A549 (cell line): ENCODE measurements at regions not wholly inside any gene's neighbourhood (a gene's known extent, or its start where the extent isn't known, plus 50 kb on each side); places are given as distances from the start of the nearest gene placed in this dataset.

ENCODE experiments used
- ATAC-seq, 2 experiments: fragments of 200-7000 bp in 1 of 2; fragments of >200 bp in 1 of 2; cut with Nextera tagmentation in 1 of 2; cut with Tn5 transposase in 1 of 2; 3 replicates each; pipeline versions ENCODE4 v1.8.0 to v1.9.1; 2018 to 2020; ENCODE audit warnings: mild to moderate bottlenecking in 1 of 2, moderate library complexity in 1 of 2
- CTCF ChIA-PET: fragments of 300-600 bp; sonication (Branson Sonifier 250); formaldehyde crosslinking; extraction: SDS; loops from one replicate; lab custom pipeline; 2021; ENCODE audit warnings: antibody characterized with exemption, inconsistent platforms; lab: Yijun Ruan, JAX
- POLR2A ChIA-PET: fragments of 350-600 bp; formaldehyde crosslinking; extraction: SDS; loops from one replicate; lab custom pipeline; 2021; ENCODE audit warnings: antibody characterized with exemption, inconsistent platforms; lab: Yijun Ruan, JAX
- DNase-seq, 2 experiments: peaks; one replicate each; pipeline versions ENCODE4 v3.0.0 to v3.0.0-alpha.2; 2011 to 2016; ENCODE audit warnings: low read depth in 1 of 2, low spot score in 1 of 2
- FAIRE-seq: peaks from 2 replicates; lab custom pipeline; 2011; peaks lifted over from hg19 to GRCh38; lab: Jason Lieb, UNC
- H3K27ac ChIP-seq, 2 experiments: fragments of >200 bp; sonication (Bioruptor Twin); formaldehyde crosslinking; 3 replicates each; pipeline ENCODE4 v1.5.1; 2016 to 2017
- H3K4me1 ChIP-seq: fragments of >200 bp; sonication (Bioruptor Twin); formaldehyde crosslinking; 3 replicates; pipeline ENCODE4 v1.6.1; 2016
- H3K4me2 ChIP-seq: fragments of >200 bp; sonication (Bioruptor Twin); formaldehyde crosslinking; 3 replicates; pipeline ENCODE4 v1.6.1; 2016
- H3K4me3 ChIP-seq: fragments of >200 bp; sonication (Bioruptor Twin); formaldehyde crosslinking; 3 replicates; pipeline ENCODE4 v1.5.1; 2016
- H3K9me3 ChIP-seq: fragments of >200 bp; sonication (Bioruptor Twin); formaldehyde crosslinking; 3 replicates; pipeline ENCODE4 v1.6.1; 2016
- CBX8 ChIP-seq: fragments of 200-600 bp; sonication (generic); IDR thresholded peaks from 2 replicates; pipeline ENCODE4 v1.6.1; 2016
- EHMT2 ChIP-seq: fragments of 200-600 bp; sonication (generic); IDR thresholded peaks from 2 replicates; pipeline ENCODE4 v1.6.1; 2016; ENCODE audit warnings: antibody characterized with exemption, low read depth, mild to moderate bottlenecking, moderate library complexity
- FOXS1 ChIP-seq: fragments of 250-450 bp; sonication (Bioruptor Pico); IDR thresholded peaks from 2 replicates; pipeline ENCODE4 v1.5.0; 2020; ENCODE audit warnings: mild to moderate bottlenecking, moderate library complexity
- GATA3 ChIP-seq: IDR thresholded peaks from 2 replicates; pipeline ENCODE4 v1.6.1; 2012; ENCODE audit warnings: borderline replicate concordance
- HDAC2 ChIP-seq: fragments of 200-600 bp; sonication (generic); IDR thresholded peaks from 2 replicates; pipeline ENCODE4 v1.6.1; 2016
- HOXB5 ChIP-seq: fragments of 250-450 bp; sonication (Bioruptor Pico); IDR thresholded peaks from 2 replicates; pipeline ENCODE4 v1.5.0; 2020; ENCODE audit warnings: mild to moderate bottlenecking, moderate library complexity
- NFE2L2 ChIP-seq: fragments of 150-350 bp; conservative IDR thresholded peaks from 2 replicates; pipeline ENCODE4 v1.6.1; 2014; ENCODE audit warnings: low read length
- NR3C1 ChIP-seq: fragments of >200 bp; sonication (Bioruptor Twin); formaldehyde crosslinking; IDR thresholded peaks from 3 replicates; pipeline ENCODE4 v1.6.1; 2017
- POLR2A ChIP-seq: IDR thresholded peaks from 2 replicates; pipeline ENCODE4 v1.6.1; 2012; ENCODE audit warnings: mild to moderate bottlenecking, low read length
- RAD21 ChIP-seq, 2 experiments: fragments of >200 bp in 1 of 2; sonication (Bioruptor Twin) in 1 of 2; formaldehyde crosslinking in 1 of 2; IDR thresholded peaks in 1 of 2; conservative IDR thresholded peaks in 1 of 2; 2 replicates in 1 of 2; 3 replicates in 1 of 2; pipeline ENCODE4 v1.6.1; 2012 to 2018; ENCODE audit warnings: inconsistent platforms in 1 of 2
- RFX5 ChIP-seq: fragments of 450-650 bp; IDR thresholded peaks from 2 replicates; pipeline ENCODE4 v1.7.1; 2014; ENCODE audit warnings: antibody characterized with exemption, mild to moderate bottlenecking, moderate library complexity
- SMC3 ChIP-seq: fragments of >200 bp; sonication (Bioruptor Twin); formaldehyde crosslinking; IDR thresholded peaks from 3 replicates; pipeline ENCODE4 v1.6.1; 2018; ENCODE audit warnings: inconsistent platforms
- SREBF2 ChIP-seq: fragments of 450-650 bp; IDR thresholded peaks from 2 replicates; pipeline ENCODE4 v1.6.1; 2014; ENCODE audit warnings: mild to moderate bottlenecking, moderate library complexity
- ZC3H11A ChIP-seq: fragments of 450-650 bp; IDR thresholded peaks from 2 replicates; pipeline ENCODE4 v1.6.1; 2014; ENCODE audit warnings: antibody characterized with exemption, mild to moderate bottlenecking
- ZNF302 ChIP-seq: fragments of 250-450 bp; sonication (Bioruptor Pico); IDR thresholded peaks from 2 replicates; pipeline ENCODE4 v1.9.0; 2021; ENCODE audit warnings: inconsistent platforms, mild to moderate bottlenecking, moderate library complexity
- WGBS: methylation state at CpG from one replicate; pipeline ENCODE4 v1.1.6; 2017; ENCODE audit errors: missing lambda C conversion rate; 5-methylcytosine and 5-hydroxymethylcytosine counted together
- TF ChIP-seq, protein P1 (sequence below): fragments of >200 bp; sonication (Bioruptor Twin); formaldehyde crosslinking; IDR thresholded peaks from 3 replicates; pipeline ENCODE4 v1.5.1; 2016
- TF ChIP-seq, protein P2 (sequence below): IDR thresholded peaks from 2 replicates; pipeline ENCODE4 v1.6.1; 2012
- TF ChIP-seq, protein P3 (sequence below): fragments of 200-600 bp; sonication (generic); IDR thresholded peaks from 2 replicates; pipeline ENCODE4 v1.6.1; 2016; ENCODE audit warnings: antibody characterized with exemption, mild to moderate bottlenecking, moderate library complexity

DNA sequence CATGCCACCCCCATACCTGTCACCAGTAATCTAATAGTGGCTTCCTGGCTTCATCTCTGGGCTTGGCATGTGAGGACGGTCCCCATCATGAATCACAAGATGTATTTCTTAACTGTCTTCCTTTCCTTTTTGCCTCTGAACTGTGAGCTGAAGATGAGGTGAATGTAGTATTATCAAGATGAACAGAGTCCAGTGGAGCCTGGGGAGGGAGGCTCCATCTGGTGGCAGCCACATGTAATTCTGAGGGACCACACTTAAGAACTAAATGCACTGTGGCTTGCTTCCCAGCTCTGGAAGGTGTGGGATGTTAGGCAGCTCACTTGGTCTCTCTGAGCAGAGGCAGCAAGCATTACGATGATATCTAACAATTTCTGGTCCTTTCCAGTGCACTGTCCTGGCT is 354.9 kb upstream of the ASIC2 start:
- CTCF ChIA-PET, result interaction anchor here (0.6 to 4.2 kb wide), 14 partner anchors 8 to 631 kb away, joined by 3 to 16 read pairs (median 3); partner anchors contain the start of gene ASIC2
- Histone ChIP-seq H3K9me3 (no peaks in the 10 kb centered on the region), H3K4me1 (no peaks in the 10 kb centered on the region), H3K4me3 (no peak overlapping the region), H3K4me2 (no peak overlapping the region), H3K27ac (no peak overlapping the region)
- ATAC-seq, result peak; percentile 84 to 85
- POLR2A ChIA-PET, result no interaction called here
- no peak for FAIRE-seq
- TF ChIP-seq NR3C1, result no peak
- peak in 1 of 2 experiments; percentile 52; a peak in 3 of 5 replicates for TF ChIP-seq RAD21 (conservative IDR thresholded peaks at IDR 0.05 in 1 of 2, IDR thresholded peaks at IDR 0.05 in 1 of 2)
- TF ChIP-seq, protein P1, sequence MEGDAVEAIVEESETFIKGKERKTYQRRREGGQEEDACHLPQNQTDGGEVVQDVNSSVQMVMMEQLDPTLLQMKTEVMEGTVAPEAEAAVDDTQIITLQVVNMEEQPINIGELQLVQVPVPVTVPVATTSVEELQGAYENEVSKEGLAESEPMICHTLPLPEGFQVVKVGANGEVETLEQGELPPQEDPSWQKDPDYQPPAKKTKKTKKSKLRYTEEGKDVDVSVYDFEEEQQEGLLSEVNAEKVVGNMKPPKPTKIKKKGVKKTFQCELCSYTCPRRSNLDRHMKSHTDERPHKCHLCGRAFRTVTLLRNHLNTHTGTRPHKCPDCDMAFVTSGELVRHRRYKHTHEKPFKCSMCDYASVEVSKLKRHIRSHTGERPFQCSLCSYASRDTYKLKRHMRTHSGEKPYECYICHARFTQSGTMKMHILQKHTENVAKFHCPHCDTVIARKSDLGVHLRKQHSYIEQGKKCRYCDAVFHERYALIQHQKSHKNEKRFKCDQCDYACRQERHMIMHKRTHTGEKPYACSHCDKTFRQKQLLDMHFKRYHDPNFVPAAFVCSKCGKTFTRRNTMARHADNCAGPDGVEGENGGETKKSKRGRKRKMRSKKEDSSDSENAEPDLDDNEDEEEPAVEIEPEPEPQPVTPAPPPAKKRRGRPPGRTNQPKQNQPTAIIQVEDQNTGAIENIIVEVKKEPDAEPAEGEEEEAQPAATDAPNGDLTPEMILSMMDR, result peak; percentile 50
- no peak for TF ChIP-seq ZC3H11A
- peak; percentile 43; the same call in 2 of the 3 replicates for TF ChIP-seq SMC3
- no peak for TF ChIP-seq FOXS1 (CRISPR knock-in tag)
- TF ChIP-seq, all 56 proteins: peak for 3
- peak; percentile 20 to 44 for DNase-seq
- 2% methylated on average over 2 of the region's 2 CpGs for WGBS

DNA sequence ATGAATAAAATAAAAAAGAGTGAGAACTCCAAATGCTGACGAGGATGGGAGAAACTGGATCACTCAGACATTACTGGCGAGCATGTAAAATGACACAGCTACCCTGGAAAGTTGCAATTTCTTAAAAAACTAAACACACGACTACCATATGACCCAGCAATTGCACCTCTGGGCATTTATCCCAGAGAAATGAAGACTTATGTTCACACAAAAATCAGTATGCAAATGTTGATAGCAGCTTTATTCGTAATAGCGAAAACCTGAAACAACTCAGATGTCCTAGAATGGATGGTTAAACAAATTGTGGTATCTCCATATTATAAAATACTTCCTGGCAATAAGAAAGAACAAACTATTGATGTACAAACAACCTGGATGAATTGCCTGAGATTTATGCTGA is 357.2 kb upstream of the ASIC2 start:
- DNase-seq (no peak), FAIRE-seq (no peak), ATAC-seq (no peak)
- Histone ChIP-seq H3K27ac (no peak overlapping the region), H3K4me3 (no peak overlapping the region), H3K4me2 (no peak overlapping the region), H3K4me1 (no peaks in the 10 kb centered on the region), H3K9me3 (no peaks in the 10 kb centered on the region)
- 36% methylated on average over 5 of the region's 5 CpGs for WGBS
- no peak for TF ChIP-seq SMC3
- no peak for TF ChIP-seq HOXB5 (CRISPR knock-in tag)
- TF ChIP-seq POLR2A, result no peak
- no peak for TF ChIP-seq ZNF302
- ChIA-PET POLR2A (no interaction called here), CTCF (interaction anchor here (1.4 to 4.2 kb wide), 2 partner anchors 11 to 25 kb away, joined by 11 to 16 read pairs; no protein-coding TSS in a partner anchor)

DNA sequence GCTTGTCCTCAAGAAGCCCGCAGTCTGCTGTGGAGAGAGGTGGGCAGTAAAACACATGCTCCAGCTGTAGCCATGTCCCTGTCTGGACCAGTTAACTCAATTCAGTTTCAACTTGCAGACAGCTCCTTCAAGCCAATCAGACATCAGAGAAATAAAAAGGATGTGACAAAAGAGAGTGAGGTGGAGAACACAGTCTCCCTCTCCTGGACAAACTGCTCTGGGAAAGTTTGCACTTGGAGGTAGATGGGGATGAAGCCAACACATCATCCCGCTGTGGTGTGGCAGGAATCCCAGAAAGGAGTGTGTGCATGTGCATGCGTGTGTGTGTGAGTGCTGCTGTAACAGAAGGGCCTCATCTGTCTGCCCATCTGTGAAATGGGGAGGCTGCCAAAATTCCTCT is 358.6 kb upstream of the ASIC2 start:
- ATAC-seq, result peak; percentile 68 to 84; a peak in 4 of 6 replicates
- H3K4me1 ChIP-seq, result no peaks in the 10 kb centered on the region
- TF ChIP-seq NFE2L2, result no peak
- TF ChIP-seq, protein P1, result peak; percentile 22; the same call in 2 of the 3 replicates
- TF ChIP-seq RAD21 (conservative IDR thresholded peaks at IDR 0.05 in 1 of 2, IDR thresholded peaks at IDR 0.05 in 1 of 2), result peak in 1 of 2 experiments; percentile 41; a peak in 2 of 5 replicates
- POLR2A ChIA-PET, result no interaction called here
- DNase-seq, result peak; percentile 13 to 36
- no peak for FAIRE-seq
- CTCF ChIA-PET, result interaction anchor here (0.9 to 1.9 kb wide), 7 partner anchors 10 to 131 kb away, joined by 3 to 11 read pairs (median 4); no protein-coding TSS in a partner anchor
- no peak overlapping the region for H3K27ac ChIP-seq
- H3K4me3 ChIP-seq, result no peak overlapping the region
- H3K4me2 ChIP-seq, result no peak overlapping the region
- 10% methylated on average over 3 of the region's 3 CpGs for WGBS
- no peaks in the 10 kb centered on the region for H3K9me3 ChIP-seq

DNA sequence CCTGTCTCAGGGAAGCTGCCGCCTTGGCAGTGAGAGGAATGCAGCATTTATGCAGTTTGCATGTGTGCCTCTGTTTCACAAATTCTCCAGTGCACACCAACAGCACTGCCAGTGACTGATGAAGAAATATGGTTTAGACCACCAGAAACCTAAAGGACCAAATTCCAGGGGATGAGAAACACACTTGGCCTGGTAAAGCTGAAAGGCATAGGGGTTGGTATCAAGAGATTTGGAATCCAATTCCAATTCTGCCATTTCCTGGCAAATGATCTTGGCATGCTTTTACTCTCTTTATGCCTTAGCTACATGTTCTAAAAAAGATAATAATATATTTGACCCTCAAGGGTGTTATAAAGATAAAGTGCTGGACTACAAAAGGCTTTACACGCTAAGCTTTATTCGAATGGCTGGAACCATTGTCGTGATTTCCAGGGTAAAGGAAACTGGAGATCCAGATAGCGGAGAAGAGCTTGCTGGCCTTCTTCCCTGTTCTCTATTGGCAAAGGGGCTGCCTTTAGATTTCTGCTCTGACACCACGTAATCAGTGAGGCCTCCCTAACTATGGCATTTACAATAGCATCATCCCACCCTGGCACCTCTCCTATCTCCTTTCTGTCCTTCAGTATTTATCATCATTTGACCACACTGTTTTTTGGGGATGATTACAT is 359.8 kb upstream of the ASIC2 start:
- no peak for FAIRE-seq
- ChIA-PET POLR2A (no interaction called here), CTCF (interaction anchor here (0.8 to 2.1 kb wide), 7 partner anchors 11 to 363 kb away, joined by 3 to 8 read pairs (median 3); no protein-coding TSS in a partner anchor)
- Histone ChIP-seq H3K4me1 (no peaks in the 10 kb centered on the region), H3K9me3 (no peaks in the 10 kb centered on the region)
- no peak for ATAC-seq
- TF ChIP-seq SMC3 (no peak), HDAC2 (no peak), EHMT2 (no peak), ZC3H11A (no peak), SREBF2 (no peak), RFX5 (no peak), CBX8 (no peak), GATA3 (no peak)
- TF ChIP-seq, protein P2, sequence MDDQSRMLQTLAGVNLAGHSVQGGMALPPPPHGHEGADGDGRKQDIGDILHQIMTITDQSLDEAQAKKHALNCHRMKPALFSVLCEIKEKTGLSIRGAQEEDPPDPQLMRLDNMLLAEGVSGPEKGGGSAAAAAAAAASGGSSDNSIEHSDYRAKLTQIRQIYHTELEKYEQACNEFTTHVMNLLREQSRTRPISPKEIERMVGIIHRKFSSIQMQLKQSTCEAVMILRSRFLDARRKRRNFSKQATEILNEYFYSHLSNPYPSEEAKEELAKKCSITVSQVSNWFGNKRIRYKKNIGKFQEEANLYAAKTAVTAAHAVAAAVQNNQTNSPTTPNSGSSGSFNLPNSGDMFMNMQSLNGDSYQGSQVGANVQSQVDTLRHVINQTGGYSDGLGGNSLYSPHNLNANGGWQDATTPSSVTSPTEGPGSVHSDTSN, result no peak
- TF ChIP-seq, protein P3, sequence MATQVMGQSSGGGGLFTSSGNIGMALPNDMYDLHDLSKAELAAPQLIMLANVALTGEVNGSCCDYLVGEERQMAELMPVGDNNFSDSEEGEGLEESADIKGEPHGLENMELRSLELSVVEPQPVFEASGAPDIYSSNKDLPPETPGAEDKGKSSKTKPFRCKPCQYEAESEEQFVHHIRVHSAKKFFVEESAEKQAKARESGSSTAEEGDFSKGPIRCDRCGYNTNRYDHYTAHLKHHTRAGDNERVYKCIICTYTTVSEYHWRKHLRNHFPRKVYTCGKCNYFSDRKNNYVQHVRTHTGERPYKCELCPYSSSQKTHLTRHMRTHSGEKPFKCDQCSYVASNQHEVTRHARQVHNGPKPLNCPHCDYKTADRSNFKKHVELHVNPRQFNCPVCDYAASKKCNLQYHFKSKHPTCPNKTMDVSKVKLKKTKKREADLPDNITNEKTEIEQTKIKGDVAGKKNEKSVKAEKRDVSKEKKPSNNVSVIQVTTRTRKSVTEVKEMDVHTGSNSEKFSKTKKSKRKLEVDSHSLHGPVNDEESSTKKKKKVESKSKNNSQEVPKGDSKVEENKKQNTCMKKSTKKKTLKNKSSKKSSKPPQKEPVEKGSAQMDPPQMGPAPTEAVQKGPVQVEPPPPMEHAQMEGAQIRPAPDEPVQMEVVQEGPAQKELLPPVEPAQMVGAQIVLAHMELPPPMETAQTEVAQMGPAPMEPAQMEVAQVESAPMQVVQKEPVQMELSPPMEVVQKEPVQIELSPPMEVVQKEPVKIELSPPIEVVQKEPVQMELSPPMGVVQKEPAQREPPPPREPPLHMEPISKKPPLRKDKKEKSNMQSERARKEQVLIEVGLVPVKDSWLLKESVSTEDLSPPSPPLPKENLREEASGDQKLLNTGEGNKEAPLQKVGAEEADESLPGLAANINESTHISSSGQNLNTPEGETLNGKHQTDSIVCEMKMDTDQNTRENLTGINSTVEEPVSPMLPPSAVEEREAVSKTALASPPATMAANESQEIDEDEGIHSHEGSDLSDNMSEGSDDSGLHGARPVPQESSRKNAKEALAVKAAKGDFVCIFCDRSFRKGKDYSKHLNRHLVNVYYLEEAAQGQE, result no peak
- TF ChIP-seq, all 56 proteins: peak for 0
- DNase-seq, result no peak
- no peak overlapping the region for H3K4me2 ChIP-seq
- H3K27ac ChIP-seq, result no peak overlapping the region
- no peak overlapping the region for H3K4me3 ChIP-seq
- 13% methylated on average over 6 of the region's 6 CpGs for WGBS
